OCI-LY3 (cell line): ENCODE measurements at regions not wholly inside any gene's neighbourhood (a gene's known extent, or its start where the extent isn't known, plus 50 kb on each side); places are given as distances from the start of the nearest gene placed in this dataset.

Experiments
- CTCF ChIP-seq: fragments of 200-600, 300-600 bp; sonication (generic); IDR thresholded peaks from 2 replicates; pipeline ENCODE4 v1.5.1; 2014; ENCODE audit warnings: antibody characterized with exemption, low read length, low read depth
- EZH2phosphoT487 ChIP-seq: fragments of 200-600 bp; shearing (Covaris generic); IDR thresholded peaks from 2 replicates; pipeline ENCODE4 v1.6.1; 2018; ENCODE audit warnings: antibody characterized with exemption, mixed run types, low read depth

- TF ChIP-seq CTCF (no peak), EZH2phosphoT487 (no peak)
These were observed 303.0 kb upstream of the TACR3 start for GRCh38 chr4:104022831-104023230.
